BLaER1 (cell line): ENCODE measurements at regions not wholly inside any gene's neighbourhood (a gene's known extent, or its start where the extent isn't known, plus 50 kb on each side); places are given as distances from the start of the nearest gene placed in this dataset.

ENCODE experiments used
- H3K27ac ChIP-seq: shearing (Covaris generic); formaldehyde crosslinking; 2 replicates; pipeline ENCODE4 v1.8.1; 2022
- H3K27me3 ChIP-seq: shearing (Covaris generic); formaldehyde crosslinking; 2 replicates; pipeline ENCODE4 v1.8.1; 2022
- H3K36me3 ChIP-seq: shearing (Covaris generic); formaldehyde crosslinking; 2 replicates; pipeline ENCODE4 v1.8.1; 2022
- H3K4me1 ChIP-seq: shearing (Covaris generic); formaldehyde crosslinking; 2 replicates; pipeline ENCODE4 v1.8.1; 2022
- H3K4me2 ChIP-seq: shearing (Covaris generic); formaldehyde crosslinking; 2 replicates; pipeline ENCODE4 v1.8.1; 2022
- H3K4me3 ChIP-seq: shearing (Covaris generic); formaldehyde crosslinking; 2 replicates; pipeline ENCODE4 v1.8.1; 2022
- H3K9ac ChIP-seq: shearing (Covaris generic); formaldehyde crosslinking; 2 replicates; pipeline ENCODE4 v1.8.1; 2022
- H3K9me3 ChIP-seq: shearing (Covaris generic); formaldehyde crosslinking; 2 replicates; pipeline ENCODE4 v1.8.1; 2022
- H4K20me1 ChIP-seq: shearing (Covaris generic); formaldehyde crosslinking; 2 replicates; pipeline ENCODE4 v1.8.1; 2022
- Cebpa-rat ChIP-seq: shearing (Covaris generic); IDR thresholded peaks from 2 replicates; pipeline ENCODE4 v1.8.1; 2022

DNA sequence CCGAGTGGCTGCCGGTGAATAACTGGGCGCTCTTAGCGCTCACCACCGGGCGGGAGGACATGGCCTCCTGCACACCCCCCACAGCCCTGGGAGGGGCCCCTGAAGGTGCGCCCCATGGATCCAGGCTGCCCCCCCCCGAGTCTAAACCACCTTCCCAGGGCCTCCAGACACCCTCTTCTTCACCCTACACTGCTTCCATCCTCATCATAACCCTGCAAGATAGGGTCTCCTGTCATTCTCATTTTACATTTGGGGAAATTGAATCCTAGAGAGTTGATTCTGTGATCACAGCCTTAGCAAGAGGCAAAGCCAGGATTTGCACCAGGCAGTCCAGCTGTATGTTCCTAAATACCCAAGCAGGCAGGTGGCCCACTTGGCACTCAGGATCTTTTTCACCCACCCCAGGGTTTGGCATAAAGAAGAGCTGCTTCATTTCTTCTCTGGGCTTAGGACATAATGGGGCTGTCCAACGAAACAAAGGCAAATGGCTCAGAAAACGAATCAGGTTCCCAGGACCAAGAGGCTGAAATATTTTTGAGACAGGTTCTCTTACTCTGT is 110.8 kb downstream of the PTPRS start:
- Histone ChIP-seq H3K4me1 (no peaks in the 10 kb centered on the region), H3K27ac (no peak overlapping the region), H3K36me3 (no peaks in the 10 kb centered on the region; the same call in 1 of the 2 replicates), H3K9me3 (no peaks in the 10 kb centered on the region), H3K4me3 (no peak overlapping the region), H4K20me1 (no peaks in the 10 kb centered on the region; the same call in 1 of the 2 replicates), H3K27me3 (no peaks in the 10 kb centered on the region), H3K9ac (no peak overlapping the region), H3K4me2 (no peak overlapping the region)
- no peak for TF ChIP-seq Cebpa-rat

DNA sequence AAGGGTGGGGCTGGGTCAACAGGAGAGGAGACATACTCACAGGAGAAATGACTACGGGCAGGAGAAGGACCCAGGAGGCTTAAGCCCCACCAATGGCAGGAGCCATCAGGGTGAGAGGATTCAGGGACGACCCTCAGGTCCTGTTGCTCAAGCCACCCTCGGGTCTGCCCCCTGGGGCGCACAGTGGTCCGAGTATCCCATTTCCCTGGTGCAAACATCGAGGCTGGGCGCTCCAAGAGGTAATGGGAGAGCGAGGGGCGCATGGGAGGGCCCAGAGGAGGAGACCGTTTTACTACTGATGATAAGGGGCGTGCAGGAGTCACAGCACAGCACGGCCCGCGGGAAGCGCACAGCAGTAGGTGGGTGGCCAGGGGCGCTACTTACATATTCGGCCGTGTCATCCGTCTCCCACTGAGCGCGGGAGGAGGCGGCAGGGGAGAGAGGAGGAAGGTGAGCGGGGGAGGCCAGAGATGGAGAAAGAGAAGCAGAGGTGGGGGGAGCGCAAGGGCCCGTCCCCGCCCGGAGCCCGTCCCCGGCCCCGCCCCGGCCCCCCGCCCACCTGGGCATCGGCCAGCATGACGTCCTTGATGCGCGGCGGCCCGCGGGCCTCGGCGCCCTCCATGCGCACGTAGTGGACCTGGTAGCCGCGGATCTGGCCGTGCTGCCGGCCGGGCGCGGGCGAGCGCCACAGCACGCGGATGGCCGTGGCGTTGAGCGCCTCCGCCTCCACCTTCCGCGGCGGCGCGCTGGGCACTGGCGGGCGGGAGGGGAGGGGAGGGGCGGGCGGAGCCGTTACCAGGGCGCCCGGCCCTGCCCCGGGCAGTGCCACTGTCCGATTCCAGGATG is 111.5 kb downstream of the PTPRS start:
- Histone ChIP-seq H3K4me3 (no peak overlapping the region), H3K9me3 (no peaks in the 10 kb centered on the region), H3K27me3 (no peaks in the 10 kb centered on the region), H3K36me3 (no peaks in the 10 kb centered on the region; the same call in 1 of the 2 replicates), H3K27ac (no peak overlapping the region), H4K20me1 (no peaks in the 10 kb centered on the region; the same call in 1 of the 2 replicates), H3K9ac (no peak overlapping the region), H3K4me1 (no peaks in the 10 kb centered on the region), H3K4me2 (no peak overlapping the region)
- TF ChIP-seq Cebpa-rat, result no peak

DNA sequence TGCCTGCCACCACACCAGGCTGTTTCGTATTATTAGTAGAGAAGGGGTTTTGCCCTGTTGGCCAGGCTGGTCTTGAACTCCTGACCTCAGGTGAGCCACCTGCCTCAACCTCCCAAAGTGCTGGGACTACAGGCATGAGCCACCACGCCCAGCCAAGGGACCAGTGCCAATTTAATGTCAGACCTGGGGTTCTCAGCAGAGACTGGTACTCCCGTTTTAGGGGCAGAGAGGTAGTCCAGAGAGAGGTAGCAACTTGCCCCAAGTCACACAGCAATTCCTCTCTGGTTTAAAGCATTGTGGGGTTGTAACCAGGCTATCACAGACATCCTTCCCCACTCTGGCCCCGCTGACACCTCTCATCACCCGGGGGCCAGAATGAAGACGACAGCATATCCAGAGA is 112.1 kb downstream of the PTPRS start:
- no peak overlapping the region for H3K4me3 ChIP-seq
- no peaks in the 10 kb centered on the region for H3K27me3 ChIP-seq
- no peak overlapping the region for H3K9ac ChIP-seq
- no peak for TF ChIP-seq Cebpa-rat
- H3K4me1 ChIP-seq, result no peaks in the 10 kb centered on the region
- no peak overlapping the region for H3K27ac ChIP-seq
- H3K4me2 ChIP-seq, result no peak overlapping the region
- no peaks in the 10 kb centered on the region; the same call in 1 of the 2 replicates for H3K36me3 ChIP-seq
- no peaks in the 10 kb centered on the region; the same call in 1 of the 2 replicates for H4K20me1 ChIP-seq
- H3K9me3 ChIP-seq, result no peaks in the 10 kb centered on the region

DNA sequence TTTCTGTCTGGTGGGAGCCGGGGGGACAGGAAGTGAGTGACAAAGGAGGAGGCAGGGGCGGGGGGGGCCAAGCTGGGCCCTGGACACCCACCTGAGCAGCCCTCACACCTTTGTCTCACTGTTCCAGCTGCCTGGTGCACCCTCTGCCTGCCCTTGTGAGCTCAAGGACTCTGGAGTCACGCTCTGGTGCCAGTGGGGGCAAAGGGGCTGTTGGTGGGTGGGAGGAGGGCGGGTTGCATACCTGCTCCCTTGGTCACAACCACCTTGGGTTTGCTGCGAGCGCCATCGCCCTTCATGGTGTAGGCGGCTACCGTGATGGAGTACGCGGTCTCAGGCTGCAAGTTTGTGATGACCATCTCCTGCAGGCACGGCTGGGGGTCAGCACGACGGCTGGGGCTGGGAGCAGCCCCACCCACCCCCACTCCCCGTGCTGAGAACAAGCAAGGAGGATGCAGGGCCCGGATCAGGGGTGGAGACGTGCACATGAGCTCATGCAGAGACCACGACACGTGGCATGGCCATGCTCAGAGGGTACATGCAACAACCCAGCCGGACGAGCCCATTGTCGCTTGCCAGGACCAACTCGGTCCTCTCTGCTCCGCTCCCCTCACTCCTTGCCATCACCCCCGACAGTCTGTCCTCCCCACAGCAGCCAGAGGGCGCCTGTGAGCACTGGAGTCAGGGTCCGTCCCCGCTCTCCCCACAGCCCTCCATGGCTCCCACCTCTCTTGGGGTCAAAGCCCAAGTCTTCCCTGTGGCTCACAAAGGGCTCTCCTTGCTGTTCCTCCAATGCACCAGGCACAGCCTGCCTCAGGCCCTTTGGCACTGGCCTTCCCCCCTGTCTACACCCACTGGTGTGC is 114.9 kb downstream of the PTPRS start:
- Histone ChIP-seq H3K9ac (no peak overlapping the region), H3K4me1 (no peaks in the 10 kb centered on the region), H3K27ac (no peak overlapping the region), H4K20me1 (no peaks in the 10 kb centered on the region; the same call in 1 of the 2 replicates), H3K36me3 (peaks cover 21% of the 10 kb centered on the region), H3K27me3 (no peaks in the 10 kb centered on the region), H3K4me3 (no peak overlapping the region), H3K9me3 (no peaks in the 10 kb centered on the region), H3K4me2 (no peak overlapping the region)
- no peak for TF ChIP-seq Cebpa-rat

DNA sequence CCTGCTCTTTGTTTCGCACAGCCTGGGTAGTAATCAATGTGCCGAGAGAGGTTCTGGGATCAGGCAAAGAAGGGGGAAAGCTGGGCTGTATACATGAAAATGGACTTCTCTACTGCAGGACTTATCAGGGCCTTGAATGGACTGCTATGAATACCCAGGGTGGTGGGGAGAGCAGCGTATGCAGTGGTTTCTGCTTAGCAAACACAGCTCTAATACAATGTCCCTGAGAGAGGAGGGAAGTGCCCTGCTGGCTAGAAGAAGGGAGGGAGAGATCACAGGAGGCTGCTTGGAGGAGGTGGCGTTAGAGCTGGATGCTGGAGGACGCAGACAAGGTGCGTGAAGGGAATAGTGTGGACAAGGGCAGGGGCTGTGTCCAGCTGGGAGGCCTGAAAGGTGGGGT is 116.1 kb downstream of the PTPRS start:
- Histone ChIP-seq H4K20me1 (no peaks in the 10 kb centered on the region), H3K4me2 (no peak overlapping the region), H3K4me3 (no peak overlapping the region), H3K9ac (no peak overlapping the region), H3K36me3 (peaks cover 34% of the 10 kb centered on the region), H3K27me3 (no peaks in the 10 kb centered on the region), H3K4me1 (no peaks in the 10 kb centered on the region), H3K27ac (no peak overlapping the region), H3K9me3 (no peaks in the 10 kb centered on the region)
- no peak for TF ChIP-seq Cebpa-rat

DNA sequence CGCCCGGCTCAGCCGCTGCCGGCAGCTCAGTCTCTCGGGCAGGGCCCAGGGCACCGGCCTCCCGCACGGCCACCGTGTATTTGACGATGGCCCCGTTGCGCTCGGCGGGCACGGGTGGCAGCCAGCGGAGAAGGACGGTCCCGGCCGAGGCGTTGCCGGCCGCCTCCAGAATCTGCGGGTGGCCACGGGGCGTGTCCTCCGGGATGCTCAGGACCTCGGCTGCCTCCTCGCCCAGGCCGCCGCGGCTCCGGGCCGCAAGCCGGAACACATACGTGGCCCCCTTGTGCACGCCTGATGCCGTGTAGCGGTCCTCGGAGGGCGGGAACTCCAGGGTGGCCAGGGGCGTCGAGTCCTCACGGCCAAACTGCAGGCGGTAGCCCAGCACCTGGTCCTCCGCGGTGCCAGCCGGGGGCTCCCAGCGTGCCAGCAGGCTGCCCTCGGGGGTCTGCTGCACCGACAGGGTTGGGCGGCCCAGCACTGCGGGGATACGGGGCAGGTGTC is 117.7 kb downstream of the PTPRS start:
- Histone ChIP-seq H3K4me3 (no peak overlapping the region), H3K36me3 (peaks cover 50% of the 10 kb centered on the region), H3K27ac (no peak overlapping the region), H3K4me1 (no peaks in the 10 kb centered on the region), H3K9ac (no peak overlapping the region), H4K20me1 (no peaks in the 10 kb centered on the region), H3K9me3 (no peaks in the 10 kb centered on the region), H3K27me3 (no peaks in the 10 kb centered on the region), H3K4me2 (no peak overlapping the region)
- TF ChIP-seq Cebpa-rat, result no peak

DNA sequence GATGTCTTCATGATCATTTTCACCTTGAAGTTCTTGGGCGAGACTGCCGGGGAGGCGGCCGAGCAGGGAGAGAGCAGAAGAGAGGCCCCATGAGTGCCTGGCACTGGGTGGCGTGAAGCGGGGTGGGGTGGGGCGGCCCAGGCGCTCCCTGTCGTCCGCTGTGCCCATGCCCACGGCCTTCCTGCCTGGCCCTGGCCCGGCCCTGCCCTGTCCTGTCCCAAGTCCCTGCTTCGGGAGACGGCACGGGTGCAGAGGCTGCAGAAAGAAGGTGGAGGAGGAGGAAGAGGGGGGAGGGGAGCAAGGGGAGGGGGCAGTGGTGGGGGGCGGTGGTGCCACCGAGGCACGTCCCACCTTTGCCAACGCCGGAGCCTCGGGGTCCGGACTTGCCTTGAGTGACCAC is 118.4 kb downstream of the PTPRS start:
- Histone ChIP-seq H3K9ac (no peak overlapping the region), H3K4me2 (no peak overlapping the region), H3K27ac (no peak overlapping the region), H4K20me1 (no peaks in the 10 kb centered on the region), H3K9me3 (no peaks in the 10 kb centered on the region), H3K36me3 (peaks cover 57% of the 10 kb centered on the region), H3K4me1 (peaks cover 4% of the 10 kb centered on the region), H3K27me3 (no peaks in the 10 kb centered on the region), H3K4me3 (no peak overlapping the region)
- TF ChIP-seq Cebpa-rat, result no peak

DNA sequence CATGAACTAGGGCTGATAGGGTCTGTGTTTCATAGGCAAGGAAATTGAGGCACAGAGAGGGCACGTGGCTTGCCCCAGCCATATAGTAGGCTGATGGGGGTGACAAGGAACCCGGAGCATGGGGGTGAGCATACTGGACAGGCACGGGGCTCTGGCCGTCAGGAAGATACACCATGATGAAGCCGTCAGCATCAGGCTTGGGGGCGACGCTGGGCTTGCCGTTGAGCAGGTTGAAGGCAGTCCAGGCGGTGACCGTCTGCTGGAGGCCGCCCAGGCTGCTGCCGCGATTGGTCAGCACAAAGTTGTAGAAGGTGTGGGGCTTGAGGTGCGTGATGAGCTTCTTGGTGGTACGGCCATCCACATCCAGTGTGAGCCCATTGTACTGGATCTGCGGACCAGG is 119.7 kb downstream of the PTPRS start:
- no peak overlapping the region for H3K4me2 ChIP-seq
- peaks cover 17% of the 10 kb centered on the region for H3K4me1 ChIP-seq
- H3K9ac ChIP-seq, result no peak overlapping the region
- no peaks in the 10 kb centered on the region for H3K9me3 ChIP-seq
- TF ChIP-seq Cebpa-rat, result no peak
- no peaks in the 10 kb centered on the region for H4K20me1 ChIP-seq
- peaks cover 67% of the 10 kb centered on the region for H3K36me3 ChIP-seq
- no peak overlapping the region for H3K27ac ChIP-seq
- H3K27me3 ChIP-seq, result no peaks in the 10 kb centered on the region
- no peak overlapping the region for H3K4me3 ChIP-seq

DNA sequence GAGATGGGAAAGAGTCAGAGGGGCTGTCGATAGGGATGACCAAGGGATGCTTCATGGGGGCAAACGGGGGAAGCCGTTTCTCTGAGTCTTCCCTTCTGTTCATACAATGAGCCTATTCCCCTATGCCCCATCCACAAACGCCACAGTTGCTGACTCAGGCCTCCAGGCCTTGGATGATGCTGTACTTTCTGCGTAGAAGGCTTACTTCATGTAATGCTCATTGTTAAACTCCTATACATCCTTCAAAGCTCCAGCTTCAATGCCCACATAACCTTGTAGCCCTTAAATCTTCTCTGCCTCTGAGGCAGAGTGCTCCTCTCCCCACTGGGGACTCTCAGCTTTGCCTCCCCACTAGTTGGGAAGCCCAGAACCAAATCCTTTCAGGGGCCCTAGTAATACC is 120.3 kb downstream of the PTPRS start:
- no peak for TF ChIP-seq Cebpa-rat
- Histone ChIP-seq H3K9me3 (no peaks in the 10 kb centered on the region), H3K4me2 (no peak overlapping the region), H3K27me3 (no peaks in the 10 kb centered on the region), H4K20me1 (no peaks in the 10 kb centered on the region), H3K4me1 (peaks cover 19% of the 10 kb centered on the region), H3K36me3 (peaks cover 71% of the 10 kb centered on the region), H3K9ac (no peak overlapping the region), H3K27ac (no peak overlapping the region), H3K4me3 (no peak overlapping the region)
